IPS DF 6.9 (cell line): ENCODE measurements at regions not wholly inside any gene's neighbourhood (a gene's known extent, or its start where the extent isn't known, plus 50 kb on each side); places are given as distances from the start of the nearest gene placed in this dataset.

ENCODE experiments used
- DNase-seq: peaks from one replicate; pipeline ENCODE4 v3.0.0-alpha.2; 2013; ENCODE audit warnings: low read depth, low spot score
- H3K27ac ChIP-seq: one replicate; pipeline ENCODE4 v1.5.1; 2013; ENCODE audit warnings: low read length, control low read depth
- H3K27me3 ChIP-seq: 2 replicates; pipeline ENCODE4 v1.6.1; 2013; ENCODE audit warnings: mild to moderate bottlenecking, low read length; ENCODE audit not compliant: control insufficient read depth, insufficient read depth
- H3K36me3 ChIP-seq: 2 replicates; pipeline ENCODE4 v1.6.1; 2013; ENCODE audit warnings: low read length; ENCODE audit not compliant: control insufficient read depth, insufficient read depth
- H3K4me1 ChIP-seq: 2 replicates; pipeline ENCODE4 v1.6.1; 2013; ENCODE audit warnings: low read length; ENCODE audit not compliant: control insufficient read depth, insufficient read depth
- H3K4me3 ChIP-seq: 2 replicates; pipeline ENCODE4 v1.5.1; 2013; ENCODE audit warnings: mild to moderate bottlenecking, low read length
- H3K9me3 ChIP-seq: 2 replicates; pipeline ENCODE4 v1.6.1; 2013; ENCODE audit warnings: low read length, inconsistent platforms; ENCODE audit not compliant: control insufficient read depth, insufficient read depth
- WGBS: extraction: QIAGEN DNeasy Blood & Tissue Kit; methylation state at CpG from one replicate; pipeline ENCODE4 v1.1.7; 2013; ENCODE audit warnings: mixed read lengths, missing lambda C conversion rate; ENCODE audit not compliant: insufficient read length, insufficient coverage; 5-methylcytosine and 5-hydroxymethylcytosine counted together

DNA sequence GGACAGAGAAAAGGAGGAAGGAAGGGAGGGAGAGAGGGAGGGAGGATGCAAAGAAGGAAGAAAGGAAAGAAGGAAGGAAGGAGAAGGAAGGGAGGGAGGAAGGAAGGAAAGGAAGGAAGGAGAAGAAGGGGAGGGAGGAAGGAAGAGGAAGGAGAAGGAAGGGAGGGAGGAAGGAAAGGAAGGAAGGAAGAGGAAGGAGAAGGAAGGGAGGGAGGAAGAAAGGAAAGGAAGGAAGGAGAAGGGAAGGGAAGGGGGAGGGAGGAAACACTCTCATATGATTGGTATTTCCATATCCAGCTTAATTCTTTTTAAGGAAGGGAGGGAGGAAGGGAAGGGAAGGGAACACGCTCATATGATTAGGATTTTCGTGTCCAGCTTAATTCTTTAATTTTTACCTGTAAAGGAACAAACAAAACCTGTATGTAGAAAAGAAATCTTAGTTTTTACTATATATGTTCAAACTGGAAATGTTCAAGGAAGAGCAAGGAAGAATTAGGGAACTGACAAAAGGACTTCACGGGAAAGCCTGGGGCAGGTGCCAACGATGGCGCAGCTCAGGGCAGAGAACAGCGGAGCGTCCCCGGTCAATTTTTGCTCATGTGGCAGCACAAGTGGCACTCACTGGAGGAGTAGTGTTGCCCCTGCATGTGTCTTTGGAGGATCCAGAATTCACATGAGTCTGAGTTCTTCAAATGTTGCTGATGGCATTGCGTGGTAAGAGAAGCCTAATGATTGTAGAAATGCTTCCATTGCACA, 228.6 kb downstream of the ZNF516 start:
- Histone ChIP-seq H3K4me1 (no peaks in the 10 kb centered on the region), H3K27me3 (no peaks in the 10 kb centered on the region), H3K27ac (no peak overlapping the region), H3K4me3 (no peak overlapping the region), H3K36me3 (no peaks in the 10 kb centered on the region), H3K9me3 (no peaks in the 10 kb centered on the region)
- no peak for DNase-seq
- WGBS, result no CpG with 5 or more reads among the region's 9 CpGs

DNA sequence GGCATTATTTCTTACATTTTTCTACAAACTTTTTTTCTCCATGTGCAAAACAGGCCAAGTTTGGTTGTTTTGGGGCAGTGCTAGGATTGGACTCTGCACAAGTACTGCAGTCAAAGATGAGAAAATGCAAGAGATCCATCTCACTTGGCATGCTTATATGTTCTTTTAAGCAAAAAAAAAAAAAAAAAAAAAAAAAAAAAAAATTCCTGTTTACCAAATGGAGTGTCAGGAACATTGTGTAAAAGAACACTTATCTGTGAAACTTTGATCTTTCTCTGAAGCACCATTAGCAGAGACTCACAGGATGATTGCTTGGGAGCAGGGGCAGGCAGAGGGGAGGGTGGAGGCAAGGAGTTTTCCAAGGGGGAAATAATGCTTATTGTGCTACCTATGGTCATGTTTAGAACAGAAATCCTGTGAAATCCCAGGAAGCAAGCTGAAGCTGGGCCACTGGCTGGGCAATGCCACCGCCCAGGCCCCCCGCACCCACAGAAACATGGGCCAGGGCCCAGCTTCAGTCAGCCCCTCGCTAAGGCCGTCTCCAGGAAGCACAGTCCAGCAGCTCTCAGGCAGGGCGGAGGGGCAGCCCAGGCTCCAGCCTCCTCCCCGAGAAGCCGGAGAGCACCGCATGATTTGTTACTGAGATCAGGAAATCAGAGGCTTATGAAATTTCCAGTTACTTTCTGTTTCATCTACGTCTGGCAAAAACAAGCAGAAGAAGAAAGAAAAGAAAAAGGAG, 229.4 kb downstream of the ZNF516 start:
- no CpG with 5 or more reads among the region's 9 CpGs for WGBS
- no peaks in the 10 kb centered on the region for H3K36me3 ChIP-seq
- no peak overlapping the region for H3K27ac ChIP-seq
- H3K4me3 ChIP-seq, result no peak overlapping the region
- H3K4me1 ChIP-seq, result no peaks in the 10 kb centered on the region
- H3K27me3 ChIP-seq, result no peaks in the 10 kb centered on the region
- H3K9me3 ChIP-seq, result no peaks in the 10 kb centered on the region
- no peak for DNase-seq

DNA sequence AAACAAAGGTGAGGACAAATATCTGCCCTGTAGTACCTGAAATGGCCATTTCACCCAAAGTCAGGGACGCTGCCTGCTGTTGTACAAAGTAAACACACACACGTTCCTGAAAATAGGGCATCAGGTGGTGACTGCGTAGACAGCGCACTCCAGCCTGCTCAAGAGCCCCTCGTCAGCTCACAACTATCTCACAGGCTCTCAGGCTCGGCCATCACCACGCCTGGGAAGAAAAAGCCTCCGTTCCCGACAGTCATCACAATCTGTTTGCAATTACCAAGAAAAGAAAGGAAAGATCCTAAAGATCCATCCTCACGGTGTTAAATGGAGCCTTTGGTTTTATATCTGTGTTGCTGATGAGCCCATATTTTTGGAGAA, 230.2 kb downstream of the ZNF516 start:
- no peak for DNase-seq
- no peaks in the 10 kb centered on the region for H3K27me3 ChIP-seq
- no peaks in the 10 kb centered on the region for H3K9me3 ChIP-seq
- no peak overlapping the region for H3K27ac ChIP-seq
- WGBS, result no CpG with 5 or more reads among the region's 10 CpGs
- no peaks in the 10 kb centered on the region for H3K36me3 ChIP-seq
- no peaks in the 10 kb centered on the region for H3K4me1 ChIP-seq
- H3K4me3 ChIP-seq, result no peak overlapping the region

DNA sequence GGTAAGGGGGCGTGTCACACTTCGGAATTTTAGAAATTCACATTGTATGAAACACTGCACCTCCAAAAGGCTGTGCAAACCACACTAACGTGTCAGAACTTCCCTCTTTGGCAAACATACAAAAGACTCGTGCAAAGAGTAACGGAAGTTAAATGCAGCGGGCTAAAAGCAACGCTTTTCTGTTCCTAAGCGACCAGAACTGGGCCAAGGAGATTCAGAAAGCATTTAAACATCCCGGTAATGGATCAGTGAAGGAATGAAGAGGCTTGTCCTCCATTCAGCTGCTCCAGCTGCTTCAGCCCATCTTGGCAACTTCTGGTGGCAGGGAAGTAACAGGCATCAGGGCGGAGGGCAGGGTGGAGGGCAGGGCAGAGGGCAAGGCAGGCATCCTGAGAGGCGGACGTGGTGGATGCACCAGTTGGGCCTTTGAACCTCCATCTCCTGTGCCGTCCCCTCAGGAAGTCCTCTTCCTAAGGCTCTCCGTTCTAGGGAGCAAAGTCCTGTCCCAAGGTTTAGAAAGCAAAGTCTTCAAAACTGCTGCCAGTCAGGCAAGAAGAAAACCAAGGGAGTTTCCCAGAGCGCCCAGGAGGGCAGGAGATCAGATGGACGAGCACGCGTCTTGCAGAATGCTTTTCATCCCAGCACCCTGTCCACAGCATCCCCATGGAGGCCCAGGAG, 230.7 kb downstream of the ZNF516 start:
- H3K36me3 ChIP-seq, result no peaks in the 10 kb centered on the region
- H3K4me1 ChIP-seq, result 0 out of 2 replicates have a peak, but pooled peaks cover under 1% of the 10 kb centered on the region
- H3K27ac ChIP-seq, result no peak overlapping the region
- H3K27me3 ChIP-seq, result no peaks in the 10 kb centered on the region
- H3K9me3 ChIP-seq, result no peaks in the 10 kb centered on the region
- WGBS, result no CpG with 5 or more reads among the region's 18 CpGs
- H3K4me3 ChIP-seq, result no peak overlapping the region
- DNase-seq, result no peak

DNA sequence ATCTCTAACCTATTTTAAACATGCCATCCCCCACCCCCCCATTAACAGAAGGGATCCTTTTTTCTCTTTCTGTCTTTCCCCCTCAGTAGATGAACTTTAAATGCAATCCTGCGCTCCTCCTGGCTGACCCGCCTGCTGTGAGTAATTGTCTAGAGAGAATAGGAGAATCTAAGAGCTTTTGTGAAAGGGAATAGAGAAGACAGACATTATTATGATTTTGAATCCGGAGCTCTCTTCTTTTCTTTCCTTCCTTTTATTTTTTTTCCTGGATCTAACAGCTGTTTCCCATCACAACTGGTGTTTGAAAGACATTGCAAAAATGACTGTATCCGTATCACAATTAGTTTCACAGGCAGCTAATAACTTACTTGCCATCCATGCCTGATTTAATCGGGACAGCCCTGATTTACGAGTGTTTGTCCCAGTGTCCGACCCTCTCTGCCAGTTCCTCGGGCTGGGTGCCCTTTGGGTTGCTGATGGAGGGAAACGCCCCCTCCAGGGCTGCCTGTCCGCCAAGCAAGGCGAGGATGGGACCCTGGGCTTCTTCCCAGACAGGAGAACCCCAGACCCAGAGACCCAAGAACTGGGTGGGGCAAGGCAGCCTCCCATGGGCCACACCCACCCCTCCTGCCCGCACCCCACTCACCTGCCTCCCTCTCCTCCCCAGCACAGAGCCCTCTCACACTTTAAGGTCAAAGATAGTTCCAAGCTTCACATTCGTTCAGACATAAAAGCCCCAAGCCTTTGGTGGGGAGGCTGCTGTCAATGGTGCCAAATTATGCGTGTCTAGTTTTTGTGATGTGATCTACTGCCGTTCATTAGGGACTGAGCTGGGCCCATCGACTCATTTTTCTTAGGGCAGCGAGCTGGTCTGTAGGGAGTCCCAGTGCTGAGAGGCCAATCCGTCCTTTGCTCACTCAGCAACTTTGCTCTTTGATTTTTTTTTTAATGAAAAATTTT, 231.7 kb downstream of the ZNF516 start:
- H3K4me3 ChIP-seq, result no peak overlapping the region
- H3K27ac ChIP-seq, result no peak overlapping the region
- no peaks in the 10 kb centered on the region for H3K36me3 ChIP-seq
- WGBS, result no CpG with 5 or more reads among the region's 18 CpGs
- H3K4me1 ChIP-seq, result peaks cover 3% of the 10 kb centered on the region; the same call in 1 of the 2 replicates
- no peak for DNase-seq
- no peaks in the 10 kb centered on the region for H3K27me3 ChIP-seq
- H3K9me3 ChIP-seq, result no peaks in the 10 kb centered on the region

DNA sequence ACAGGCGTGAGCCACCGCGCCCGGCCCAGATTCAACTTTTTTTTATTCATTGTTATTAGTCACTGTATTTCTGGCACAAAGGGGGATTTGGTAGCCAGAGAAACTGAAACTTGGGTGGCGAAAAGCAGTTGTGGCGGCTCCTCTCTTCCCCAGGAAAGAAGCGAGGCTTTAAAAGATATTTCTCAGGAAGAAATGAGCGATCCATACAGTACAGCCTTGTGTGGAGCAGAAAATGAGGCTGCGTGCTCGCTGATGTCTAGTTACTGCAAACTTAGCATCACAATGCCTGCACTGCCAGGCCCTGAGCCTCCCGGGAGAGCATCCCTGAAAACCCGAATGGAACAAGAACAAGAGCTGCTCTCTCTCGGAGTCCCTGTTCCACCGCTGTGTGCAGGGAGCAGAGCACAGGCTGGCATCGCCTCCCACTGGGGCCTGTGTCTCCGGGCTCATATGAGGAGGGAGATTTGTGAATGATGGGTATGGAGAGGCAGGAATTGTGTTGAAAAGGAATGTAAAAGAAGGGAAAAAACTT, 234.0 kb downstream of the ZNF516 start:
- WGBS, result no CpG with 5 or more reads among the region's 16 CpGs
- Histone ChIP-seq H3K27me3 (no peaks in the 10 kb centered on the region), H3K9me3 (no peaks in the 10 kb centered on the region), H3K36me3 (no peaks in the 10 kb centered on the region), H3K4me3 (no peak overlapping the region), H3K4me1 (peaks cover 5% of the 10 kb centered on the region; the same call in 1 of the 2 replicates), H3K27ac (no peak overlapping the region)
- no peak for DNase-seq

DNA sequence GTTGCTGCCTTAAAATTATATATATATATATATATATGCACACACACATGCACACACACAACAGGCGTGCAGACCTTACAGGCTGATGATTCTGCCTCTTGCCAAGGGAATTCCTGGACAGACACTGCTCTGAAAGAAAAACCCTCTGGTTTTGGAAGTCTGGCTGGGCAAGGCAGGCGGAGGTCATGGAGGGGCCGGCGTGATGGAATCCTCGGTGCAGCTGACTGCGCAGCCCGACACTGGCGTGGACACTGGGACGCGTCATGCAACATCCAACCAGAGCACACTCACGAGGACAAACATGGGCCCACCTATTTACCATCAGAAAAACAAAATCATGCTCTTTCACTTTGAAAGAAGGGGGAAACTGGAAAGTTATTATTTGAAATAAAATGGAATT, 235.3 kb downstream of the ZNF516 start:
- WGBS, result no CpG with 5 or more reads among the region's 11 CpGs
- H3K4me1 ChIP-seq, result peaks cover 5% of the 10 kb centered on the region; the same call in 1 of the 2 replicates

DNA sequence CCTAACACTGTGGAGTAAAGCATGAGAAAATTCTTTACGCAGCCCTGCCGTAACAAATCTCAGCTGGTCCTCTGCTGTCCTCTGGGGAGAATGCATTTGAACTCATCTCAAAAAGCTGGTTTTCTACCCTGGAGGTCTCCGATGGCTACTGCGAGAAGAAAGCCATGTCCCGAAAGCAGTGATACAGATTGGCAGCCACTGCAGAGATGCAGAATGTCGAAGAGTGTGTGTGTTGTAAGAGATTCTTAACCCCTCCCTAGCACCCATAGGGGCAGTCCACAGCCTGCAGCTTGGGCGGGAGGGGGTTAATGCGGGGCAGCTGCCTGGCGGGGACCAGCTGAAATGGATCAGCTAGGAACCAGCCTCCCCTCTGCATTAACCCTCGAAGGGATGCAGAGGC, 235.9 kb downstream of the ZNF516 start:
- DNase-seq, result no peak
- no CpG with 5 or more reads among the region's 10 CpGs for WGBS
- Histone ChIP-seq H3K27ac (no peak overlapping the region), H3K27me3 (no peaks in the 10 kb centered on the region), H3K4me3 (no peak overlapping the region), H3K36me3 (no peaks in the 10 kb centered on the region), H3K4me1 (peaks cover 5% of the 10 kb centered on the region; the same call in 1 of the 2 replicates), H3K9me3 (no peaks in the 10 kb centered on the region)

More for the DNA sequence above, 235.3 kb downstream of the ZNF516 start:
- Histone ChIP-seq H3K4me3 (no peak overlapping the region), H3K27ac (no peak overlapping the region), H3K36me3 (no peaks in the 10 kb centered on the region), H3K27me3 (no peaks in the 10 kb centered on the region), H3K9me3 (no peaks in the 10 kb centered on the region)
- DNase-seq, result no peak

DNA sequence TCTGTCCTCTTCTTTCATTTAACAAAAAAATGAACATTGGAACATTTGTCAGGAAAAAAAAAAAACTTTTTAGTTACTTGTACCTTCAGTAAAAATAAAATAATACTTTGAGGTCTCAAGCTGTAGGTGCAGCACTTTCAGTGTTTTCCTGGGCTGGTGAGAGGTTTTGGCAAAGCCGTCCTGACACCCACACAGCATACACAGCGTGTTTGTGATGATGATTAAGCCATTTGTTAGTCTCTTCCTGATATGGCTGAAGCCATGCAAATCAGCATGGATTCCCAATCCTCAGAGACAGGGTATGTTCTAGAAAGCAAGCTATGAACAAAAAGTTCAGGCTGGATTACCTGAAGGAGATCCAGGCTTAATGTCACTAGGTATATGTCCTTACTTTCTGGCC, 236.8 kb downstream of the ZNF516 start:
- WGBS, result no CpG with 5 or more reads among the region's 2 CpGs
- H3K27ac ChIP-seq, result no peak overlapping the region
- no peaks in the 10 kb centered on the region for H3K27me3 ChIP-seq

More for the DNA sequence above, 236.8 kb downstream of the ZNF516 start:
- no peak overlapping the region for H3K4me3 ChIP-seq
- H3K4me1 ChIP-seq, result peaks cover 5% of the 10 kb centered on the region; the same call in 1 of the 2 replicates
- H3K36me3 ChIP-seq, result no peaks in the 10 kb centered on the region
- H3K9me3 ChIP-seq, result no peaks in the 10 kb centered on the region
- DNase-seq, result no peak
